Gastroesophageal sphincter (tissue), 3 donors: ENCODE measurements at regions not wholly inside any gene's neighbourhood (a gene's known extent, or its start where the extent isn't known, plus 50 kb on each side); places are given as distances from the start of the nearest gene placed in this dataset.

ENCODE experiments used
- CTCF ChIP-seq, 4 experiments: fragments of 200-600 bp in 2 of 4; fragments of 450-650 bp in 2 of 4; sonication (generic) in 1 of 4; IDR thresholded peaks; one replicate each; pipeline ENCODE4 v1.5.1; 2017 to 2019; ENCODE audit warnings: antibody characterized with exemption in 4 of 4, mild to moderate bottlenecking in 2 of 4, moderate library complexity in 2 of 4
- EP300 ChIP-seq: sonication (generic); formaldehyde crosslinking; IDR thresholded peaks from one replicate; pipeline ENCODE4 v1.6.1; 2017; ENCODE audit warnings: antibody characterized with exemption, mild to moderate bottlenecking
- POLR2A ChIP-seq, 2 donors: fragments of 450-650 bp; IDR thresholded peaks; one replicate each; pipeline ENCODE4 v1.6.1; 2017; ENCODE audit warnings: antibody characterized with exemption in 2 of 2, mild to moderate bottlenecking in 2 of 2, moderate library complexity in 1 of 2
- POLR2AphosphoS5 ChIP-seq: sonication (generic); formaldehyde crosslinking; IDR thresholded peaks from one replicate; pipeline ENCODE4 v1.6.1; 2017; ENCODE audit warnings: antibody characterized with exemption

GRCh38 chr13:73898899-73899298, 235.3 kb downstream of the KLF12 start:
- no peak for TF ChIP-seq POLR2AphosphoS5
- no peak for TF ChIP-seq CTCF (IDR thresholded peaks at IDR 0.05)
- TF ChIP-seq POLR2A (IDR thresholded peaks at IDR 0.05) = no peak
- TF ChIP-seq EP300 = no peak
